Endothelial cell of umbilical vein (primary cell): ENCODE measurements at regions not wholly inside any gene's neighbourhood (a gene's known extent, or its start where the extent isn't known, plus 50 kb on each side); places are given as distances from the start of the nearest gene placed in this dataset.

Experiments
- EZH2 ChIP-seq: IDR thresholded peaks from 2 replicates; pipeline ENCODE4 v1.6.1; 2012; ENCODE audit warnings: borderline replicate concordance, low read depth, mild to moderate bottlenecking, moderate library complexity, low read length, inconsistent platforms; ENCODE audit not compliant: severe bottlenecking
- FOS ChIP-seq: IDR thresholded peaks from 2 replicates; pipeline ENCODE4 v1.6.1; 2011; ENCODE audit warnings: mild to moderate bottlenecking, low read length, moderate library complexity, borderline replicate concordance; ENCODE audit not compliant: insufficient read depth
- MYC ChIP-seq: IDR thresholded peaks from one replicate; pipeline ENCODE4 v1.6.1; 2011; ENCODE audit warnings: mild to moderate bottlenecking, low read depth, low read length
- POLR2A ChIP-seq: IDR thresholded peaks from 2 replicates; pipeline ENCODE4 v1.6.1; 2012; ENCODE audit warnings: low read depth, mild to moderate bottlenecking, control low read depth, low read length
- POLR2AphosphoS5 ChIP-seq: IDR thresholded peaks from 2 replicates; pipeline ENCODE4 v1.6.1; 2012; ENCODE audit warnings: low read depth, mild to moderate bottlenecking, control low read depth, low read length, moderate library complexity; ENCODE audit not compliant: insufficient read depth
- TF ChIP-seq, protein P1 (sequence below), 2 donors: IDR thresholded peaks; 1 replicate in 1 of 2; 2 replicates in 1 of 2; pipeline ENCODE4 v1.5.1; 2011; ENCODE audit warnings: low read length in 2 of 2, mild to moderate bottlenecking in 2 of 2, moderate library complexity in 2 of 2, control low read depth in 1 of 2, inconsistent platforms in 1 of 2, low read depth in 1 of 2; ENCODE audit not compliant: insufficient read depth in 1 of 2; ENCODE audit errors: extremely low read depth in 1 of 2
- TF ChIP-seq, protein P2 (sequence below): IDR thresholded peaks from 2 replicates; pipeline ENCODE4 v1.6.1; 2011; ENCODE audit not compliant: insufficient read depth, insufficient read length

DNA sequence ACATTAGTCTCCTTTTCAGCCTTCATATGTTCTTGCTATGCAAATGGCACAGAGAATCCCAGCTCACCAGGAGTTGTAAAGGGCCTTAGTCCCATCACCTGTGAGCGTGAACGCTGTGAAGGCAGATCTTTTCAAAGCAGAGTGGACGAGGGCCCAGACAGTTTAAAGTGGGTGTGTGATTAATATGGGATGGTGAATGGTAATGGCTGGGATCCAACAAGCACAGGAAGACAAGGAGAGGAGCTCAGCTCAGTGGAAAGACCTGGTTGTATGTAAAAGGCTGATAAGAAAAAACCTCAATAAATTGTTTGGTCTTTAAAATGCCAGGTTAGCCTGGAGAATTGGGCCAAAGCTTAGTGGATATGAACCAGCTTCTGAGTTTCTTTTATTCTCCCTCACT is 326.2 kb downstream of the NYAP2 start:
- TF ChIP-seq, protein P1, sequence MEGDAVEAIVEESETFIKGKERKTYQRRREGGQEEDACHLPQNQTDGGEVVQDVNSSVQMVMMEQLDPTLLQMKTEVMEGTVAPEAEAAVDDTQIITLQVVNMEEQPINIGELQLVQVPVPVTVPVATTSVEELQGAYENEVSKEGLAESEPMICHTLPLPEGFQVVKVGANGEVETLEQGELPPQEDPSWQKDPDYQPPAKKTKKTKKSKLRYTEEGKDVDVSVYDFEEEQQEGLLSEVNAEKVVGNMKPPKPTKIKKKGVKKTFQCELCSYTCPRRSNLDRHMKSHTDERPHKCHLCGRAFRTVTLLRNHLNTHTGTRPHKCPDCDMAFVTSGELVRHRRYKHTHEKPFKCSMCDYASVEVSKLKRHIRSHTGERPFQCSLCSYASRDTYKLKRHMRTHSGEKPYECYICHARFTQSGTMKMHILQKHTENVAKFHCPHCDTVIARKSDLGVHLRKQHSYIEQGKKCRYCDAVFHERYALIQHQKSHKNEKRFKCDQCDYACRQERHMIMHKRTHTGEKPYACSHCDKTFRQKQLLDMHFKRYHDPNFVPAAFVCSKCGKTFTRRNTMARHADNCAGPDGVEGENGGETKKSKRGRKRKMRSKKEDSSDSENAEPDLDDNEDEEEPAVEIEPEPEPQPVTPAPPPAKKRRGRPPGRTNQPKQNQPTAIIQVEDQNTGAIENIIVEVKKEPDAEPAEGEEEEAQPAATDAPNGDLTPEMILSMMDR (IDR thresholded peaks at IDR 0.05; ENCODE audit: extremely low read depth in 1 of 2, insufficient read depth in 1 of 2, low read depth in 1 of 2, low read length in 2 of 2), result no peak
- TF ChIP-seq EZH2 (no peak), POLR2A (no peak), MYC (no peak), FOS (no peak), POLR2AphosphoS5 (no peak)
- TF ChIP-seq, protein P2, sequence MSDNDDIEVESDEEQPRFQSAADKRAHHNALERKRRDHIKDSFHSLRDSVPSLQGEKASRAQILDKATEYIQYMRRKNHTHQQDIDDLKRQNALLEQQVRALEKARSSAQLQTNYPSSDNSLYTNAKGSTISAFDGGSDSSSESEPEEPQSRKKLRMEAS, result no peak
